BJ (cell line): ENCODE measurements at regions not wholly inside any gene's neighbourhood (a gene's known extent, or its start where the extent isn't known, plus 50 kb on each side); places are given as distances from the start of the nearest gene placed in this dataset.

Source experiments
- CTCF ChIA-PET: fragments of 350-600 bp; formaldehyde crosslinking; extraction: SDS; loops from one replicate; lab custom pipeline; 2021; ENCODE audit warnings: antibody characterized with exemption, inconsistent platforms; lab: Yijun Ruan, JAX
- POLR2A ChIA-PET: fragments of 300-600 bp; sonication (Branson Sonifier 250); formaldehyde crosslinking; extraction: SDS; loops from one replicate; lab custom pipeline; 2021; ENCODE audit warnings: antibody characterized with exemption; lab: Charles Lee
- DNase-seq: peaks from one replicate; pipeline ENCODE4 v3.0.0-alpha.2; 2011; ENCODE audit warnings: low read depth
- H3K27me3 ChIP-seq: 2 replicates; pipeline ENCODE4 v1.6.0; 2011; ENCODE audit warnings: low read length; ENCODE audit not compliant: control insufficient read depth, insufficient read depth
- H3K36me3 ChIP-seq: 2 replicates; pipeline ENCODE4 v1.5.1; 2011; ENCODE audit warnings: low read length; ENCODE audit not compliant: control insufficient read depth, insufficient read depth
- H3K4me3 ChIP-seq: 2 replicates; pipeline ENCODE4 v1.5.1; 2011; ENCODE audit warnings: low read depth, mild to moderate bottlenecking, control low read depth, low read length
- CTCF ChIP-seq: IDR thresholded peaks from 2 replicates; pipeline ENCODE4 v1.5.1; 2011; ENCODE audit warnings: low read depth, mild to moderate bottlenecking, control low read depth, inconsistent platforms, low read length, moderate library complexity; ENCODE audit not compliant: insufficient read depth

- Histone ChIP-seq H3K27me3 (no peaks in the 10 kb centered on the region), H3K4me3 (no peak overlapping the region), H3K36me3 (no peaks in the 10 kb centered on the region)
- no peak for DNase-seq
- CTCF ChIA-PET: no interaction called here
- POLR2A ChIA-PET: no interaction called here
- no peak for TF ChIP-seq CTCF
These were observed 679.3 kb upstream of the GRAMD2B start for GRCh38 chr5:125743939-125744338.

DNA sequence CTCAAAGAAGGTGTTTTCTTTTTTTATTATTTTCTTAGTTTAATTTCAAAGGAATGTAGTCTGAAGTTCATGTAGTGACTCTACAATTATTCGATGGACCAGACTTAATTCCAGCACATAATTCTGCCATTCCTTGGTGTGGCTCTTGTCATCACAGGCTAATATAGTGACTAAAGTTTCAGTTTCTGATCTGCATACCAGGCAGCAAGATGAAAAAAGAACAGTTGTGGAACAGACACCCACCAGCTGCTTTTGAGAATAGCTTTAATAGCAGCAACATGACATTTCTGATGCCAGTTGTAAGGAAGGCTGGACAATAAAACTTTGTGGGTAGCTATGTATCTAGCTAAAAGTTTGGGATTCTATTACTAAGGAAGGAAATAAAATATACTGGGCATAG lies 676.3 kb upstream of the GRAMD2B start:
- Histone ChIP-seq H3K36me3 (no peaks in the 10 kb centered on the region), H3K4me3 (no peak overlapping the region), H3K27me3 (no peaks in the 10 kb centered on the region)
- no peak for DNase-seq
- POLR2A ChIA-PET: no interaction called here
- no peak for TF ChIP-seq CTCF
- CTCF ChIA-PET: no interaction called here

- ChIA-PET POLR2A (no interaction called here), CTCF (no interaction called here)
- no peaks in the 10 kb centered on the region for H3K36me3 ChIP-seq
- H3K27me3 ChIP-seq: no peaks in the 10 kb centered on the region
- H3K4me3 ChIP-seq: no peak overlapping the region
- DNase-seq: no peak
- no peak for TF ChIP-seq CTCF
These were observed 672.9 kb upstream of the GRAMD2B start for GRCh38 chr5:125750147-125750860.

DNA sequence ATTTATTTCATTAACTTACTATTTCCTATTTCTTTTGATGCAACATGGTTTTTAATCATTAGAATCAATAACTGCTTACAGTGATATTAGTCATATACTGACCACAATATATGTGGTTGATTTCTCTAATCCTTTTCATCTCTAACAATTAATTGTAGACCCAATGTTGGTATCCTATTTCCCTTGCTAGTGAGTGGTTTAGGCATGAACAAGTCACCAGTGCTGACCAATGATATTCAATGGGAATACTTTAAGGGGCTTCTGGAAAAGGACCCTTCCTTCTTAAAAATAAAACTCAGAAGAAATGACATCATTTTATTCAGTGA lies 672.4 kb upstream of the GRAMD2B start:
- ChIA-PET POLR2A (no interaction called here), CTCF (no interaction called here)
- no peak for DNase-seq

DNA sequence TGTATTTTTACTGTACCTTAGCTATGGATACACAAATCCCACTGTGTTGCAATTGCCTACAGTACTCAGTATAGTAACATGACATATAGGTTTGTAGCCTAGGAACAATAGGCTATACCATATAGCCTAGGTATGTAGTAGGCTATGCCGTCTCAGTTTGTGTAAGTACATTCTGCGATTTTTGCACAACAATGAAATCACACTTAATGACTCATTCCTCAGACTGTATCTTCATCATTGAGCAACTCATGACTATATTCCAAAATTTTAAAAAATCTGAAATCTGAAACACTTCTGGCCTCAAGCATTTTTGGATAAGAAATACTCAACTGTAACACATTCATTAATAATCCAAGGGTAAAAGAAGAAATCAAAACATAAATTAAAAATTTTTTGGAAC lies 666.8 kb upstream of the GRAMD2B start:
- CTCF ChIA-PET: no interaction called here
- Histone ChIP-seq H3K4me3 (no peak overlapping the region), H3K27me3 (no peaks in the 10 kb centered on the region), H3K36me3 (no peaks in the 10 kb centered on the region)
- POLR2A ChIA-PET: no interaction called here
- no peak for DNase-seq
- TF ChIP-seq CTCF: no peak

More for the DNA sequence above, 672.4 kb upstream of the GRAMD2B start:
- H3K27me3 ChIP-seq: no peaks in the 10 kb centered on the region
- no peak for TF ChIP-seq CTCF
- no peak overlapping the region for H3K4me3 ChIP-seq
- no peaks in the 10 kb centered on the region for H3K36me3 ChIP-seq
